Transverse colon (tissue), 4 donors: ENCODE measurements at regions not wholly inside any gene's neighbourhood (a gene's known extent, or its start where the extent isn't known, plus 50 kb on each side); places are given as distances from the start of the nearest gene placed in this dataset.
A peak's percentile ranks its signal among the peaks of the same experiment; 100 is the strongest.

Experiments
- DNase-seq: peaks from one replicate; pipeline ENCODE4 v3.0.0-alpha.2; 2019
- H3K27ac ChIP-seq, 4 donors: fragments of 200-600 bp; sonication (generic); 2 replicates each; pipeline ENCODE4 v1.5.1; 2016 to 2018; ENCODE audit warnings: inconsistent platforms in 4 of 4
- H3K27me3 ChIP-seq: fragments of 200-600 bp; sonication (generic); 2 replicates; pipeline ENCODE4 v1.5.1; 2017; ENCODE audit warnings: inconsistent platforms
- H3K36me3 ChIP-seq, 4 donors: fragments of 200-600 bp; sonication (generic); 2 replicates each; pipeline ENCODE4 v1.5.1; 2017 to 2019; ENCODE audit warnings: inconsistent platforms in 4 of 4
- H3K4me1 ChIP-seq, 4 donors: fragments of 200-600 bp; sonication (generic); 2 replicates each; pipeline ENCODE4 v1.5.1; 2017 to 2020; ENCODE audit warnings: inconsistent platforms in 4 of 4
- H3K4me3 ChIP-seq, 4 donors: fragments of 200-600 bp; sonication (generic); 1 replicate in 1 of 4; 2 replicates in 3 of 4; pipeline versions ENCODE4 v1.5.1 to v1.6.1; 2017 to 2019; ENCODE audit warnings: inconsistent platforms in 4 of 4
- H3K9me3 ChIP-seq, 2 donors: fragments of 200-600 bp; sonication (generic); 2 replicates each; pipeline ENCODE4 v1.5.1; 2017 to 2019; ENCODE audit warnings: inconsistent platforms in 2 of 2
- EP300 ChIP-seq: sonication (generic); formaldehyde crosslinking; IDR thresholded peaks from one replicate; pipeline ENCODE4 v1.6.1; 2017; ENCODE audit warnings: antibody characterized with exemption, low read depth
- POLR2A ChIP-seq: fragments of 450-650 bp; IDR thresholded peaks from one replicate; pipeline ENCODE4 v1.6.1; 2016; ENCODE audit warnings: antibody characterized with exemption, mild to moderate bottlenecking, moderate library complexity
- POLR2AphosphoS5 ChIP-seq, 3 donors: sonication (generic); formaldehyde crosslinking; IDR thresholded peaks; one replicate each; pipeline ENCODE4 v1.6.1; 2016; ENCODE audit warnings: antibody characterized with exemption in 3 of 3
- WGBS, 2 donors: methylation state at CpG; one replicate each; pipeline ENCODE4 v1.1.5; 2018; ENCODE audit warnings: low coverage in 1 of 2; 5-methylcytosine and 5-hydroxymethylcytosine counted together
- in situ Hi-C, 4 donors: fragments of 200-750 bp; cut with MboI; loops; one replicate each; pipeline versions ENCODE4 v1.15.0 to v1.15.1; 2017; ENCODE audit warnings: low sequenced_read_pairs in 3 of 4, low pct_ligation_motif_present in 1 of 4, low pct_unique_long_range_greater_than_20kb in 1 of 4
- intact Hi-C: fragments of 100-400 bp; cut with DNase I; formaldehyde crosslinking; loops from one replicate; pipeline ENCODE4 v1.15.1; 2023; ENCODE audit warnings: low total_unique reads
- TF ChIP-seq, protein P1 (sequence below), 5 experiments: fragments of 200-600 bp in 3 of 5; fragments of 450-650 bp in 2 of 5; sonication (generic) in 3 of 5; IDR thresholded peaks; 1 replicate in 2 of 5; 2 replicates in 3 of 5; pipeline ENCODE4 v1.5.1; 2016 to 2017; ENCODE audit warnings: antibody characterized with exemption in 5 of 5, inconsistent platforms in 3 of 5, mild to moderate bottlenecking in 2 of 5, moderate library complexity in 1 of 5

DNA sequence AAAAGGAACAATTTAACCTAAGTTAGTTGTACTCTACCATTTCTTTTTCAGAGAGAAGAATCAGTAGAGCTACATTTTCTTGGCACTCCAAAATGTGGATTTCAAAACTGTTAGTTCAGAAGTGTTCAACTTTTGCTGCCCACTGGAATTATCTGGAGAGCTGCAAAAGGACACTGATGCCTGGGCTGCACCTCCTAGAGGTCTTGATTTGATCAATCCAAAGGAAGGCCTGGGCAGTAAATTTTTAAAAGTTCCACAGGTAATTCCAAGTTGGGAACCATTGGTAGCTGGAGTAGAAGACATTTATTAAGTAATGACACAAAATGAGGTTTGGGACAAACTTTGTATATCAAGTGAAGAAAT lies 79.3 kb upstream of the HMCN1 start:
- TF ChIP-seq POLR2AphosphoS5 (IDR thresholded peaks at IDR 0.05) (no peak), EP300 (no peak), POLR2A (no peak)
- TF ChIP-seq, protein P1, sequence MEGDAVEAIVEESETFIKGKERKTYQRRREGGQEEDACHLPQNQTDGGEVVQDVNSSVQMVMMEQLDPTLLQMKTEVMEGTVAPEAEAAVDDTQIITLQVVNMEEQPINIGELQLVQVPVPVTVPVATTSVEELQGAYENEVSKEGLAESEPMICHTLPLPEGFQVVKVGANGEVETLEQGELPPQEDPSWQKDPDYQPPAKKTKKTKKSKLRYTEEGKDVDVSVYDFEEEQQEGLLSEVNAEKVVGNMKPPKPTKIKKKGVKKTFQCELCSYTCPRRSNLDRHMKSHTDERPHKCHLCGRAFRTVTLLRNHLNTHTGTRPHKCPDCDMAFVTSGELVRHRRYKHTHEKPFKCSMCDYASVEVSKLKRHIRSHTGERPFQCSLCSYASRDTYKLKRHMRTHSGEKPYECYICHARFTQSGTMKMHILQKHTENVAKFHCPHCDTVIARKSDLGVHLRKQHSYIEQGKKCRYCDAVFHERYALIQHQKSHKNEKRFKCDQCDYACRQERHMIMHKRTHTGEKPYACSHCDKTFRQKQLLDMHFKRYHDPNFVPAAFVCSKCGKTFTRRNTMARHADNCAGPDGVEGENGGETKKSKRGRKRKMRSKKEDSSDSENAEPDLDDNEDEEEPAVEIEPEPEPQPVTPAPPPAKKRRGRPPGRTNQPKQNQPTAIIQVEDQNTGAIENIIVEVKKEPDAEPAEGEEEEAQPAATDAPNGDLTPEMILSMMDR (IDR thresholded peaks at IDR 0.05), result no peak
- Histone ChIP-seq H3K4me3 (no peak overlapping the region), H3K27ac (no peak overlapping the region), H3K4me1 (peaks cover 0 to 14% (median 7%) of the 10 kb centered on the region in 4 donors), H3K27me3 (no peaks in the 10 kb centered on the region), H3K9me3 (no peaks in the 10 kb centered on the region), H3K36me3 (no peaks in the 10 kb centered on the region)
- intact Hi-C loops, result no loop called here
- DNase-seq, result no peak
- in situ Hi-C loops, result no loop called here

DNA sequence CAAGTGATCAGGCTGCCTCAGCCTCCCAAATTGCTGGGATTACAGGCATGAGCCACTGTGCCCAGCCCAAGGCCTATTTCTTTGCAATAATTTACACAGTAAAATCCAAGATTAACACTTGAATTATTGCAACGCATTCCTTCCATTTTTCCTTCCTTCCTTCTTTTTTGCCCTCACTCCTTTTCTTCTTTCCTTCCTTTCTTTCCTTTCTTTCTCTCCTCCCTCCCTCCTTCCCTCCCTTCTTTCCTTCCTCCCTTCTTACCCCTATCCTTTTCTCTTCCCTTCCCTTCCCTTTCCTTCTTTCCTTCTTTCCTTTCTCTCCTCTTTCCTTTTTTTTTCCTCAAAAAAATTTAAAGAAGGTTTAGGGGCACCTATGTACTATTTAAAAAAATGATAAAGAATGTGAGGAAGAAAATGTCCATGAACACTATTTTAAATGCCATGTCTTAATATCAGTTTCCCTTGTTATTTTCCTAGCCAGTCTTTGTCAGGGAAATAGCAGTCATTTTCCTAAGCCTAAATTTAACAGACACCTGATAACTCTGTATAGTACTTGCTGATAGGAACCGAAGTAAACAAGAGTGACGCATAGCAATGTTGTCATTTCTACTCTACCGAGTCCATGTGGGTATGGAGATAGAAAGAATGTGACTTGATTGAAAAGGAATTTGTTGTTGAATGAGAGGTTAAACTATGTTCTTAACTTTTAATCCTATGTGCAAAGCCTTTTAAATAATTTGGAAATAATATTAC lies 79.8 kb upstream of the HMCN1 start:
- in situ Hi-C loops (no loop called here), intact Hi-C loops (no loop called here)
- Histone ChIP-seq H3K9me3 (no peaks in the 10 kb centered on the region), H3K36me3 (no peaks in the 10 kb centered on the region), H3K4me1 (peaks cover 0 to 19% (median 10%) of the 10 kb centered on the region in 4 donors), H3K4me3 (no peak overlapping the region), H3K27me3 (no peaks in the 10 kb centered on the region), H3K27ac (no peak overlapping the region)
- no peak for TF ChIP-seq POLR2A
- TF ChIP-seq EP300, result no peak
- TF ChIP-seq, protein P1 (IDR thresholded peaks at IDR 0.05), result no peak
- no peak for TF ChIP-seq POLR2AphosphoS5 (IDR thresholded peaks at IDR 0.05)
- DNase-seq, result no peak
- 90% methylated on average over 4 of the region's 4 CpGs for WGBS, 2 donors

DNA sequence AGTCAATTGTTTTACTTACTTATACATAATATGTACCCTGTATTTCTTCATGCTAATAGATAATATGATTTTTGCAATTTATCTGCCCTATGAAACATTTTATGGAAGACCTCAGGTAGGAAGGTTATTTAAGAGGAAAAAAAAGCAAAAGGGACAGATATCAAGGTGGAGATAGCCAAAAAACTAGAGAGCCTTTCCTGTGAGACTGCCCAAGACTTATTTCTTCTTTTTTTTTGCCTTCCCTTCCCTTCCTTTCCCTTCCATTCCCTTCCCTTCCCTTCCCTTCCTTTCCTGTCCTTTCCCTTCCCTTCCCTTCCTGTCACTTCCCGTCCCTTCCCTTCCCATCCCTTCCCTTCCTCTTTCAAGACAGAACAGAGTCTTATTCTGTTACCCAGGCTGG lies 80.6 kb upstream of the HMCN1 start:
- TF ChIP-seq, protein P1 (IDR thresholded peaks at IDR 0.05), result no peak
- TF ChIP-seq POLR2A (no peak), EP300 (no peak), POLR2AphosphoS5 (IDR thresholded peaks at IDR 0.05) (no peak)
- no peaks in the 10 kb centered on the region for H3K36me3 ChIP-seq
- H3K27me3 ChIP-seq, result no peaks in the 10 kb centered on the region
- DNase-seq, result no peak
- no peak overlapping the region for H3K27ac ChIP-seq
- no peak overlapping the region for H3K4me3 ChIP-seq
- no peaks in the 10 kb centered on the region for H3K9me3 ChIP-seq
- 95% methylated on average over 1 of the region's 1 CpG; no CpG with 5 or more reads in 1 of the 2 donors for WGBS, 2 donors
- intact Hi-C loops, result no loop called here
- in situ Hi-C loops, result no loop called here
- H3K4me1 ChIP-seq, result peaks cover 0 to 19% (median 10%) of the 10 kb centered on the region in 4 donors

DNA sequence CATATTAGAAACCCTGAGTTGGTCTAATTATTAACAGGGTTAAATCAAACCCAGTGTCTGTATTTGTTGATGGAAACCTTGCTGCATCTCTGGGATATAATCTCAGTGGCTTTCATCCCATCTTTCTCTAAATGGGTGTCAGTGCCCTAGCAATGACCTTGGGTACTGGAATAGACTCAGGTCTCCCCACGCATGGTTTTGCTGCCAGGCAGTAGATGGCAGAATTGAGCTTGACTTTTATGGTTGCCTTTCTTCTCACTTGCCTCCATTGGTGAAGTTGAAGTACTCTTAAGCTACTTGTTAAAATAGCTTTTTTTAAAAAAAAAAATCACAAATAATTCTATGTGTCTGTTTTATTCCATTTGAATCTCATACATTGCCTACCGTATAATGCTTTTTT lies 81.8 kb upstream of the HMCN1 start:
- intact Hi-C loops, result no loop called here
- no peak for DNase-seq
- in situ Hi-C loops, result no loop called here
- Histone ChIP-seq H3K27ac (no peak overlapping the region), H3K27me3 (no peaks in the 10 kb centered on the region), H3K9me3 (no peaks in the 10 kb centered on the region), H3K36me3 (no peaks in the 10 kb centered on the region), H3K4me3 (no peak overlapping the region), H3K4me1 (peaks cover 0 to 27% (median 13%) of the 10 kb centered on the region in 4 donors)
- TF ChIP-seq POLR2A, result no peak
- TF ChIP-seq, protein P1 (IDR thresholded peaks at IDR 0.05), result peak in 2 of 5 experiments; percentile 7 to 15
- no peak for TF ChIP-seq EP300
- 77 to 97% methylated on average over 2 of the region's 2 CpGs for WGBS, 2 donors
